ENCODE measurements at regions not wholly inside any gene's neighbourhood (a gene's known extent, or its start where the extent isn't known, plus 50 kb on each side); places are given as distances from the start of the nearest gene placed in this dataset.

DNA sequence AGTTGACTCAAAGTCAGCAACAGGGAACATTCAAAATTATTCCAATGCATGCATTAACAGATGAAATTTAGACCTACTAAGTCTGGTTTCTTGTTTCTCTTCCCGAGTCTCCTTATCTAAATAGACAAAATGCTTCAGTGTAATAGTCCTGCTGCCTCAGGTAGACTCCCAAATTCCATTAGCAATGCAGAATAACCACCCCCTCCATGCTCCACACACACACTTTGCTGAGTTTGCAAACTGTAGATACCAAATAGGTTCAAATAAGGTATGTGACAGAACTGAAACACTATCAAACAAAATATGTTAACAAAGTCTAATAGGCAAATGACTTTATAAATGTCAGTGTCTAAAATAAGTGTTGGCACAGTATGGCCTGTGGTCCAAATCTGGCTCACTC lies 451.1 kb upstream of the SOX5 start:
- Histone ChIP-seq H2AFZ (ENCODE audit: low read depth, low read length) (no peak overlapping the region), H3K4me3 (replicated peaks in 1 of 3; ENCODE audit: insufficient read depth in 1 of 3, low read depth in 1 of 3, low read length in 3 of 3) (no peak overlapping the region), H3K36me3 (ENCODE audit: control insufficient read depth in 2 of 2, extremely low read depth in 1 of 2, insufficient read depth in 2 of 2, low read length in 2 of 2) (no peaks in the 10 kb centered on the region), H3K27ac (ENCODE audit: insufficient read depth, low read depth, low read length) (no peak overlapping the region), H3K9ac (replicated peaks; ENCODE audit: extremely low read depth, insufficient read depth, low read length) (no peak overlapping the region), H3K79me2 (ENCODE audit: control insufficient read depth, insufficient read depth, low read length) (no peaks in the 10 kb centered on the region), H3K4me1 (ENCODE audit: control insufficient read depth, extremely low read depth, insufficient read depth, low read length) (no peaks in the 10 kb centered on the region), H3K27me3 (ENCODE audit: control insufficient read depth in 2 of 2, insufficient read depth in 2 of 2, low read length in 2 of 2) (no peaks in the 10 kb centered on the region), H3K4me2 (ENCODE audit: insufficient read depth, low read length) (no peak overlapping the region), H3K9me3 (replicated peaks; ENCODE audit: control insufficient read depth, insufficient read depth, low read length) (no peaks in the 10 kb centered on the region), H3K9me1 (replicated peaks; ENCODE audit: control insufficient read depth, extremely low read depth, insufficient read depth, low read length) (no peaks in the 10 kb centered on the region), H4K20me1 (replicated peaks; ENCODE audit: control insufficient read depth, extremely low read depth, insufficient read depth, low read length) (no peaks in the 10 kb centered on the region)
- DNase-seq (ENCODE audit: low read depth, low spot score) (no peak), FAIRE-seq (no peak)
- no TSS peak for BruUV-seq (replicated peaks)
- dilution Hi-C loops (cut with MboI; ENCODE audit: extremely low pct_ligation_motif_present, low sequenced_read_pairs), result no loop called here
- intact Hi-C loops (cut with micrococcal nuclease), result no loop called here
- POLR2A ChIA-PET, result no interaction called here
- no peak for TF ChIP-seq GATA2 (IDR thresholded peaks at IDR 0.05; ENCODE audit: insufficient read depth, insufficient read length, low read depth, low read length)
- CTCF ChIA-PET, result no interaction called here

DNA sequence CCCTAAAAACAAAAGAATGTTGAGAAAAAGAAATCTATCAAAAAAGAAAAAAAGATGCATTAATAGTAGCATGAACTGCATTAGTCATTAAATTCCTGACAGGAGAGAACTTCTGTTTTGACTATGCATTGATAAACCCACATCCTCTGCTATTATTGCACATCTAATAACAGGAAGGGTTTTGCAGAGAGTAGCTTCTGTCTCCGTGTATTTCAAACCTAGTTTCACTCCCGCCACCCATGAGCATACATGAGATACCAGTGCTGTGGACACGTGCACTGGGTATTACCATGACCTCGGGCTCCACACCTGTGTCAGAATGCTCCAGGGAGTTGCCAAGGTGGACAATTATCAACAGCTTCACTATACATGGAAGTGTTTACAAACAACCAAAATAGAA lies 449.1 kb upstream of the SOX5 start:
- no peak for DNase-seq (ENCODE audit: low read depth, low spot score)
- POLR2A ChIA-PET, result no interaction called here
- FAIRE-seq, result no peak
- Histone ChIP-seq H3K4me2 (ENCODE audit: insufficient read depth, low read length) (no peak overlapping the region), H3K36me3 (ENCODE audit: control insufficient read depth in 2 of 2, extremely low read depth in 1 of 2, insufficient read depth in 2 of 2, low read length in 2 of 2) (no peaks in the 10 kb centered on the region), H3K9me1 (replicated peaks; ENCODE audit: control insufficient read depth, extremely low read depth, insufficient read depth, low read length) (no peaks in the 10 kb centered on the region), H3K9me3 (replicated peaks; ENCODE audit: control insufficient read depth, insufficient read depth, low read length) (no peaks in the 10 kb centered on the region), H3K27ac (ENCODE audit: insufficient read depth, low read depth, low read length) (no peak overlapping the region), H3K9ac (replicated peaks; ENCODE audit: extremely low read depth, insufficient read depth, low read length) (no peak overlapping the region), H2AFZ (ENCODE audit: low read depth, low read length) (no peak overlapping the region), H3K4me1 (ENCODE audit: control insufficient read depth, extremely low read depth, insufficient read depth, low read length) (no peaks in the 10 kb centered on the region), H3K4me3 (replicated peaks in 1 of 3; ENCODE audit: insufficient read depth in 1 of 3, low read depth in 1 of 3, low read length in 3 of 3) (no peak overlapping the region), H4K20me1 (replicated peaks; ENCODE audit: control insufficient read depth, extremely low read depth, insufficient read depth, low read length) (no peaks in the 10 kb centered on the region), H3K79me2 (ENCODE audit: control insufficient read depth, insufficient read depth, low read length) (no peaks in the 10 kb centered on the region), H3K27me3 (ENCODE audit: control insufficient read depth in 2 of 2, insufficient read depth in 2 of 2, low read length in 2 of 2) (no peaks in the 10 kb centered on the region)
- intact Hi-C loops (cut with micrococcal nuclease) (no loop called here), dilution Hi-C loops (cut with MboI; ENCODE audit: extremely low pct_ligation_motif_present, low sequenced_read_pairs) (no loop called here)
- no peak for TF ChIP-seq JUN (IDR thresholded peaks at IDR 0.05; ENCODE audit: borderline replicate concordance, insufficient read depth, insufficient read length, low read depth)
- TF ChIP-seq, protein P1, sequence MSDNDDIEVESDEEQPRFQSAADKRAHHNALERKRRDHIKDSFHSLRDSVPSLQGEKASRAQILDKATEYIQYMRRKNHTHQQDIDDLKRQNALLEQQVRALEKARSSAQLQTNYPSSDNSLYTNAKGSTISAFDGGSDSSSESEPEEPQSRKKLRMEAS (IDR thresholded peaks at IDR 0.05; ENCODE audit: insufficient read depth, insufficient read length), result no peak
- BruUV-seq (replicated peaks), result no TSS peak
- CTCF ChIA-PET, result no interaction called here
